HepG2 (cell line): ENCODE measurements at regions not wholly inside any gene's neighbourhood (a gene's known extent, or its start where the extent isn't known, plus 50 kb on each side); places are given as distances from the start of the nearest gene placed in this dataset.

Experiments
- ATAC-seq: fragments of 200-7000 bp; cut with Tn5 transposase; 3 replicates; pipeline ENCODE4 v1.9.1; 2020; ENCODE audit warnings: mild to moderate bottlenecking, moderate library complexity
- BruUV-seq: library from RNA; stranded (reverse); fragments of 400-500 nt; replicated peaks from 2 replicates; lab custom pipeline; 2021; lab: Mats Ljungman, UMichigan
- CTCF ChIA-PET: fragments of 300-600 bp; formaldehyde crosslinking; extraction: SDS; loops from one replicate; lab custom pipeline; 2021; ENCODE audit warnings: low total read pairs, inconsistent platforms, low intra/inter-chr PET ratio; lab: Yijun Ruan, JAX
- POLR2A ChIA-PET: fragments of 350-600 bp; sonication (Branson Sonifier 250); formaldehyde crosslinking; loops from one replicate; lab custom pipeline; 2020; ENCODE audit warnings: antibody characterized with exemption, inconsistent platforms; lab: Yijun Ruan, JAX
- DNase-seq: peaks from one replicate; pipeline ENCODE4 v3.0.0-alpha.2; 2015; ENCODE audit warnings: low spot score
- FAIRE-seq: peaks from 3 replicates; lab custom pipeline; 2011; peaks lifted over from hg19 to GRCh38; lab: Jason Lieb, UNC
- H2AFZ ChIP-seq: one replicate; pipeline ENCODE4 v1.6.1; 2011; ENCODE audit warnings: low read length, inconsistent platforms
- H3K27ac ChIP-seq: fragments of 300-600 bp; 3 replicates; pipeline ENCODE4 v1.8.0; 2011; ENCODE audit warnings: mixed run types, mild to moderate bottlenecking, mixed read lengths, low read length, inconsistent platforms; ENCODE audit not compliant: insufficient read depth; ENCODE audit errors: extremely low read length
- H3K27me3 ChIP-seq, 2 experiments: fragments of 200-600 bp in 1 of 2; 2 replicates in 1 of 2; 3 replicates in 1 of 2; pipeline versions ENCODE4 v1.6.0 to v1.8.0; 2011; ENCODE audit warnings: low read length in 2 of 2, mild to moderate bottlenecking in 2 of 2, moderate library complexity in 2 of 2, inconsistent platforms in 1 of 2; ENCODE audit not compliant: insufficient read depth in 2 of 2, control insufficient read depth in 1 of 2
- H3K36me3 ChIP-seq, 2 experiments: fragments of 200-600 bp in 1 of 2; replicated peaks in 1 of 2; 2 replicates in 1 of 2; 3 replicates in 1 of 2; pipeline versions ENCODE4 v1.5.1 to v1.8.0; 2011; ENCODE audit warnings: low read length in 2 of 2, inconsistent platforms in 1 of 2; ENCODE audit not compliant: insufficient read depth in 2 of 2, control insufficient read depth in 1 of 2
- H3K4me1 ChIP-seq: 2 replicates; pipeline ENCODE4 v1.5.1; 2012; ENCODE audit warnings: low read length, inconsistent platforms; ENCODE audit not compliant: insufficient read depth
- H3K4me2 ChIP-seq: 2 replicates; pipeline ENCODE4 v1.6.0; 2011; ENCODE audit warnings: low read depth, low read length, inconsistent platforms
- H3K4me3 ChIP-seq, 3 experiments: fragments of 200-600 bp in 1 of 3; sonication (generic), shearing (Covaris generic) in 1 of 3; replicated peaks in 1 of 3; 2 replicates each; pipeline ENCODE4 v1.5.1; 2011 to 2016; ENCODE audit warnings: low read length in 3 of 3, inconsistent platforms in 2 of 3, low read depth in 2 of 3, mild to moderate bottlenecking in 2 of 3, control low read depth in 1 of 3, mixed read lengths in 1 of 3; ENCODE audit not compliant: insufficient read depth in 1 of 3
- H3K79me2 ChIP-seq: one replicate; pipeline ENCODE4 v1.6.1; 2011; ENCODE audit warnings: low read length, inconsistent platforms; ENCODE audit not compliant: insufficient read depth
- H3K9ac ChIP-seq: 2 replicates; pipeline ENCODE4 v1.6.0; 2011; ENCODE audit warnings: mild to moderate bottlenecking, low read depth, low read length, inconsistent platforms; ENCODE audit not compliant: insufficient read depth
- H3K9me3 ChIP-seq: 2 replicates; pipeline ENCODE4 v1.5.1; 2012; ENCODE audit warnings: mild to moderate bottlenecking, low read length
- H4K20me1 ChIP-seq: 2 replicates; pipeline ENCODE4 v1.6.0; 2011; ENCODE audit warnings: inconsistent platforms, mild to moderate bottlenecking, low read length, moderate library complexity; ENCODE audit not compliant: insufficient read depth
- EHMT2 ChIP-seq: fragments of 200-600 bp; sonication (generic); IDR thresholded peaks from 2 replicates; pipeline ENCODE4 v1.7.0; 2017; ENCODE audit warnings: antibody characterized with exemption, low read depth, low read length, borderline replicate concordance
- FOXO1 ChIP-seq: sonication (generic); formaldehyde crosslinking; IDR thresholded peaks from 2 replicates; pipeline ENCODE4 v1.4.0; 2020; ENCODE audit warnings: missing genetic modification reagents
- HMG20B ChIP-seq: conservative IDR thresholded peaks from 2 replicates; pipeline ENCODE4 v1.6.1; 2016; ENCODE audit warnings: missing genetic modification reagents, missing compliant biosample characterization
- RAD21 ChIP-seq: fragments of 450-650 bp; formaldehyde crosslinking; IDR thresholded peaks from 2 replicates; pipeline ENCODE4 v1.5.0; 2020; ENCODE audit warnings: mild to moderate bottlenecking
- SMARCE1 ChIP-seq: fragments of 450-650 bp; IDR thresholded peaks from 2 replicates; pipeline ENCODE4 v1.6.1; 2017; ENCODE audit warnings: borderline replicate concordance
- U2AF2 ChIP-seq: fragments of 200-400 bp; formaldehyde crosslinking; IDR thresholded peaks from 2 replicates; pipeline ENCODE4 v1.6.1; 2017; ENCODE audit warnings: low read depth, mild to moderate bottlenecking, low read length
- ZMYM2 ChIP-seq: sonication (generic); formaldehyde crosslinking; IDR thresholded peaks from 2 replicates; pipeline ENCODE4 v1.8.0; 2022; ENCODE audit warnings: mild to moderate bottlenecking, missing genetic modification reagents
- ZNF17 ChIP-seq: sonication (generic); formaldehyde crosslinking; IDR thresholded peaks from 2 replicates; pipeline ENCODE4 v1.5.0; 2020; ENCODE audit warnings: mild to moderate bottlenecking, missing genetic modification reagents
- WGBS: methylation state at CpG from one replicate; pipeline ENCODE4 v1.1.6; 2017; ENCODE audit warnings: low lambda C conversion rate; 5-methylcytosine and 5-hydroxymethylcytosine counted together
- in situ Hi-C: cut with HindIII; loops from 2 replicates; pipeline ENCODE4 v1.10.0; 2017; ENCODE audit warnings: low pct_unique_long_range_greater_than_20kb; ENCODE audit not compliant: extremely low pct_ligation_motif_present
- intact Hi-C: fragments of 100-400 bp; cut with micrococcal nuclease; formaldehyde crosslinking; loops from one replicate; pipeline ENCODE4 v1.10.0; 2022; ENCODE audit not compliant: unreplicated experiment
- TF ChIP-seq, protein P1 (sequence below): sonication (generic); formaldehyde crosslinking; IDR thresholded peaks from 2 replicates; pipeline ENCODE4 v1.4.0; 2020; ENCODE audit warnings: mild to moderate bottlenecking, missing genetic modification reagents
- TF ChIP-seq, protein P2 (sequence below): IDR thresholded peaks from 2 replicates; pipeline ENCODE4 v1.6.1; 2016
- TF ChIP-seq, protein P3 (sequence below): sonication (generic); formaldehyde crosslinking; IDR thresholded peaks from 2 replicates; pipeline ENCODE4 v1.4.0; 2020; ENCODE audit warnings: missing genetic modification reagents, mild to moderate bottlenecking, borderline replicate concordance

DNA sequence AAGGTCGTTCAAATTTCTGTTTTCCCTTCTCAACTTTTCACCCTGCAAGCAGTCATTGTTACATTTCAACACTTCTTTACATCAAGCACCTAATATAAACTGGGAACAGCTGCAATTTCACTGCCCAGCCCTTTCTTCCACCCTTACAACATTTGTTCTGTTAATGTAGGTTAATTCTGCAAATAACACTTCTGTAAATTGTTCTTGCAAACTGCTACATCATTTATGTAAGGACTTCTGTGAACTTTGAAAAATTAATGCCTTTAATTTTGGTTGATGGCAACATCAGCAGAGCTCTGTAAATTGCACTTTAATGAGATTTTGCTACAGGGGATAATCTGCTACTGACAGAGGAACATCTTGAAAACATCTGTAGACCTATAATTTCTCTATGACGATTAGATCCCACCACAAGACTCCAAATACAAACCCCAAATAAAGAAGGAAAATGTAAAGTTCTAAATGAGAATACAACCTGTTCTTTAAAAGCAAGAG, 93.5 kb downstream of the ZIC4 start:
- Histone ChIP-seq H3K27me3 (no peaks in the 10 kb centered on the region), H3K36me3 (no peaks in the 10 kb centered on the region), H3K27ac (no peak overlapping the region), H2AFZ (no peak overlapping the region), H3K79me2 (no peaks in the 10 kb centered on the region), H4K20me1 (no peaks in the 10 kb centered on the region), H3K9me3 (no peaks in the 10 kb centered on the region), H3K4me2 (no peak overlapping the region), H3K4me3 (no peak overlapping the region), H3K9ac (no peak overlapping the region), H3K4me1 (no peaks in the 10 kb centered on the region)
- POLR2A ChIA-PET, result no interaction called here
- WGBS, result 0% methylated on average over 2 of the region's 2 CpGs
- FAIRE-seq (no peak), ATAC-seq (no peak), DNase-seq (no peak)
- intact Hi-C loops, result no loop called here
- CTCF ChIA-PET, result no interaction called here
- in situ Hi-C loops, result no loop called here
- no TSS peak for BruUV-seq
- no peak for TF ChIP-seq RAD21
- no peak for TF ChIP-seq ZNF17 (CRISPR knock-in tag)
- no peak for TF ChIP-seq FOXO1 (CRISPR knock-in tag)
- no peak for TF ChIP-seq U2AF2
- TF ChIP-seq, protein P1, sequence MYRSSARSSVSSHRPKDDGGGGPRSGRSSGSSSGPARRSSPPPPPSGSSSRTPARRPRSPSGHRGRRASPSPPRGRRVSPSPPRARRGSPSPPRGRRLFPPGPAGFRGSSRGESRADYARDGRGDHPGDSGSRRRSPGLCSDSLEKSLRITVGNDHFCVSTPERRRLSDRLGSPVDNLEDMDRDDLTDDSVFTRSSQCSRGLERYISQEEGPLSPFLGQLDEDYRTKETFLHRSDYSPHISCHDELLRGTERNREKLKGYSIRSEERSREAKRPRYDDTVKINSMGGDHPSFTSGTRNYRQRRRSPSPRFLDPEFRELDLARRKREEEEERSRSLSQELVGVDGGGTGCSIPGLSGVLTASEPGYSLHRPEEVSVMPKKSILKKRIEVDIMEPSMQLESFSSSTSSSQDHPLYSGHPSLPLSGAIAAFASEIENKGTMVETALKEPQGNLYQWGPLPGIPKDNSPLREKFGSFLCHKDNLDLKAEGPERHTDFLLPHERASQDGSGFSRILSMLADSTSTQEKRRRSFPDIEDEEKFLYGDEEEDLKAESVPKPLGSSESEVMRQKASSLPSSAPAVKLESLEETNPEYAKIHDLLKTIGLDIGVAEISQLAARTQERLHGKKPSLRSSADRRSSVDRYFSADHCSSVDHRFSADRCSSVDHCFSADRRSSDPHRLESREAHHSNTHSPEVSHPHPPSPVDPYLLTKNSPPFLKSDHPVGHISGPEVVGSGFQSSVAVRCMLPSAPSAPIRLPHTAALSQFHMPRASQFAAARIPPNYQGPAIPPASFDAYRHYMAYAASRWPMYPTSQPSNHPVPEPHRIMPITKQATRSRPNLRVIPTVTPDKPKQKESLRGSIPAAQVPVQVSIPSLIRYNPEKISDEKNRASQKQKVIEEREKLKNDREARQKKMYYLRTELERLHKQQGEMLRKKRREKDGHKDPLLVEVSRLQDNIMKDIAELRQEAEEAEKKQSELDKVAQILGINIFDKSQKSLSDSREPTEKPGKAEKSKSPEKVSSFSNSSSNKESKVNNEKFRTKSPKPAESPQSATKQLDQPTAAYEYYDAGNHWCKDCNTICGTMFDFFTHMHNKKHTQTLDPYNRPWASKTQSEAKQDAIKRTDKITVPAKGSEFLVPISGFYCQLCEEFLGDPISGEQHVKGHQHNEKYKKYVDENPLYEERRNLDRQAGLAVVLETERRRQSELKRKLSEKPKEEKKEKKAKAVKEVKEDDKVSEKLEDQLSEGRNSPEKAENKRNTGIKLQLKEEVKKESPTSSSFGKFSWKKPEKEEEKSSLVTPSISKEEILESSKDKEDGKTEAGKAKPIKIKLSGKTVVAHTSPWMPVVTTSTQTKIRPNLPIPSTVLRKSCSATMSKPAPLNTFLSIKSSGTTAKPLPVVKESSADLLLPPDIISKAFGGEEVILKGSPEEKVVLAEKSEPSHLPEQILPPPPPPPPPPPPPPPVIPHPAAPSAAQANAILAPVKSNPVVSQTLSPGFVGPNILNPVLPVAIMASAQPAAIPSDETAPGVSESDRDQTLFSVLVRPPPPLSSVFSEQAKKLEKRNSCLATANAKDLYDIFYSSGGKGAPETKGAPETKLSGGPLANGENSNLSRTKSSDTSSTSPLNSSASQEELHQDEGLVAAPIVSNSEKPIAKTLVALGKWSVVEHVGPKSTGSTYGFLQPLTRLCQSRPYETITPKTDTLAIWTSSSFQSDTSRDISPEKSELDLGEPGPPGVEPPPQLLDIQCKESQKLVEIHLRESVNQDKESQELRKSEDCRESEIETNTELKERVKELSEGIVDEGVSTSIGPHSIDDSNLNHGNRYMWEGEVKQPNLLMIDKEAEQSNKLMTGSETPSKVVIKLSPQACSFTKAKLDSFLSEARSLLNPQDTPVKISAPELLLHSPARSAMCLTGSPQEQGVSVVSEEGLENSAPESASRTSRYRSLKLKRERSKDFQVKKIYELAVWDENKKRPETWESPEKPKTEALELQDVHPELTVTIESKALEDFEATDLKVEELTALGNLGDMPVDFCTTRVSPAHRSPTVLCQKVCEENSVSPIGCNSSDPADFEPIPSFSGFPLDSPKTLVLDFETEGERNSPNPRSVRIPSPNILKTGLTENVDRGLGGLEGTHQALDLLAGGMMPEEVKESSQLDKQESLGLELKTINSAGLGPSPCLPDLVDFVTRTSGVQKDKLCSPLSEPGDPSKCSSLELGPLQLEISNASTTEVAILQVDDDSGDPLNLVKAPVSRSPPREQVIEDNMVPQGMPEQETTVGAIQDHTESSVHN, result no peak
- TF ChIP-seq, protein P2, sequence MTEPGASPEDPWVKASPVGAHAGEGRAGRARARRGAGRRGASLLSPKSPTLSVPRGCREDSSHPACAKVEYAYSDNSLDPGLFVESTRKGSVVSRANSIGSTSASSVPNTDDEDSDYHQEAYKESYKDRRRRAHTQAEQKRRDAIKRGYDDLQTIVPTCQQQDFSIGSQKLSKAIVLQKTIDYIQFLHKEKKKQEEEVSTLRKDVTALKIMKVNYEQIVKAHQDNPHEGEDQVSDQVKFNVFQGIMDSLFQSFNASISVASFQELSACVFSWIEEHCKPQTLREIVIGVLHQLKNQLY, result no peak
- TF ChIP-seq EHMT2, result no peak
- no peak for TF ChIP-seq SMARCE1
- TF ChIP-seq, protein P3, sequence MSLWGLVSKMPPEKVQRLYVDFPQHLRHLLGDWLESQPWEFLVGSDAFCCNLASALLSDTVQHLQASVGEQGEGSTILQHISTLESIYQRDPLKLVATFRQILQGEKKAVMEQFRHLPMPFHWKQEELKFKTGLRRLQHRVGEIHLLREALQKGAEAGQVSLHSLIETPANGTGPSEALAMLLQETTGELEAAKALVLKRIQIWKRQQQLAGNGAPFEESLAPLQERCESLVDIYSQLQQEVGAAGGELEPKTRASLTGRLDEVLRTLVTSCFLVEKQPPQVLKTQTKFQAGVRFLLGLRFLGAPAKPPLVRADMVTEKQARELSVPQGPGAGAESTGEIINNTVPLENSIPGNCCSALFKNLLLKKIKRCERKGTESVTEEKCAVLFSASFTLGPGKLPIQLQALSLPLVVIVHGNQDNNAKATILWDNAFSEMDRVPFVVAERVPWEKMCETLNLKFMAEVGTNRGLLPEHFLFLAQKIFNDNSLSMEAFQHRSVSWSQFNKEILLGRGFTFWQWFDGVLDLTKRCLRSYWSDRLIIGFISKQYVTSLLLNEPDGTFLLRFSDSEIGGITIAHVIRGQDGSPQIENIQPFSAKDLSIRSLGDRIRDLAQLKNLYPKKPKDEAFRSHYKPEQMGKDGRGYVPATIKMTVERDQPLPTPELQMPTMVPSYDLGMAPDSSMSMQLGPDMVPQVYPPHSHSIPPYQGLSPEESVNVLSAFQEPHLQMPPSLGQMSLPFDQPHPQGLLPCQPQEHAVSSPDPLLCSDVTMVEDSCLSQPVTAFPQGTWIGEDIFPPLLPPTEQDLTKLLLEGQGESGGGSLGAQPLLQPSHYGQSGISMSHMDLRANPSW (CRISPR knock-in tag), result no peak
- no peak for TF ChIP-seq HMG20B (CRISPR knock-in tag)
- no peak for TF ChIP-seq ZMYM2 (CRISPR knock-in tag)
